ENCODE measurements at regions not wholly inside any gene's neighbourhood (a gene's known extent, or its start where the extent isn't known, plus 50 kb on each side); places are given as distances from the start of the nearest gene placed in this dataset.
"Not testable (repeated sequence)": the region's sequence is repeated elsewhere in the genome, so short reads cannot be mapped to it uniquely, and the experiment has no call there.

GRCh38 chr15:54772663-54773062, 424.1 kb downstream of the RSL24D1 start:
- no peak for ATAC-seq (ENCODE audit: insufficient number of reproducible peaks, low FRiP score, low read depth)
- Histone ChIP-seq H3K4me1 (ENCODE audit: control insufficient read depth in 1 of 2, low read depth in 2 of 2) (no peaks in the 10 kb centered on the region), H3K4me3 (no peak overlapping the region), H3K36me3 (no peaks in the 10 kb centered on the region), H3K9me3 (no peaks in the 10 kb centered on the region), H3K27me3 (replicated peaks; ENCODE audit: insufficient read depth) (no peaks in the 10 kb centered on the region), H3K27ac (no peak overlapping the region)
- DNase-seq (ENCODE audit: low spot score), result no peak
- TF ChIP-seq CTCF (IDR thresholded peaks at IDR 0.05), result no peak

- H3K27me3 ChIP-seq (replicated peaks; ENCODE audit: insufficient read depth); DNase-seq (ENCODE audit: low spot score); ATAC-seq (ENCODE audit: insufficient number of reproducible peaks, low FRiP score, low read depth); H3K9me3 ChIP-seq; H3K4me3 ChIP-seq; H3K36me3 ChIP-seq; H3K4me1 ChIP-seq (ENCODE audit: control insufficient read depth in 1 of 2, low read depth in 2 of 2); H3K27ac ChIP-seq: not testable (repeated sequence)
Observed at GRCh38 chr15:54749461-54749860, 447.3 kb downstream of the RSL24D1 start.

- Histone ChIP-seq H3K4me3 (no peak overlapping the region), H3K4me1 (ENCODE audit: control insufficient read depth in 1 of 2, low read depth in 2 of 2) (no peaks in the 10 kb centered on the region), H3K9me3 (peaks cover 8% of the 10 kb centered on the region), H3K36me3 (no peaks in the 10 kb centered on the region), H3K27me3 (replicated peaks; ENCODE audit: insufficient read depth) (no peaks in the 10 kb centered on the region), H3K27ac (no peak overlapping the region)
- no peak for ATAC-seq (ENCODE audit: insufficient number of reproducible peaks, low FRiP score, low read depth)
- DNase-seq (ENCODE audit: low spot score), result no peak
- TF ChIP-seq CTCF (IDR thresholded peaks at IDR 0.05), result no peak
Observed at GRCh38 chr15:54722342-54722986, 474.3 kb downstream of the RSL24D1 start.

- Histone ChIP-seq H3K4me3 (no peak overlapping the region), H3K4me1 (ENCODE audit: control insufficient read depth in 1 of 2, low read depth in 2 of 2) (no peaks in the 10 kb centered on the region), H3K36me3 (no peaks in the 10 kb centered on the region), H3K27me3 (replicated peaks; ENCODE audit: insufficient read depth) (no peaks in the 10 kb centered on the region), H3K9me3 (peaks cover 8% of the 10 kb centered on the region), H3K27ac (no peak overlapping the region)
- no peak for DNase-seq (ENCODE audit: low spot score)
- no peak for ATAC-seq (ENCODE audit: insufficient number of reproducible peaks, low FRiP score, low read depth)
- TF ChIP-seq CTCF (IDR thresholded peaks at IDR 0.05), result no peak
Observed at GRCh38 chr15:54719325-54719724, 477.4 kb downstream of the RSL24D1 start.

- Histone ChIP-seq H3K4me1 (ENCODE audit: control insufficient read depth in 1 of 2, low read depth in 2 of 2) (no peaks in the 10 kb centered on the region), H3K36me3 (no peaks in the 10 kb centered on the region), H3K27ac (no peak overlapping the region), H3K9me3 (no peaks in the 10 kb centered on the region), H3K4me3 (no peak overlapping the region), H3K27me3 (replicated peaks; ENCODE audit: insufficient read depth) (no peaks in the 10 kb centered on the region)
- TF ChIP-seq CTCF (IDR thresholded peaks at IDR 0.05), result no peak
- DNase-seq (ENCODE audit: low spot score) (no peak), ATAC-seq (ENCODE audit: insufficient number of reproducible peaks, low FRiP score, low read depth) (no peak)
Observed at GRCh38 chr15:54707805-54708752, 488.7 kb downstream of the RSL24D1 start.

Measured in thoracic aorta (tissue), 2 donors.